Fibroblast of the aortic adventitia (primary cell): ENCODE measurements at regions not wholly inside any gene's neighbourhood (a gene's known extent, or its start where the extent isn't known, plus 50 kb on each side); places are given as distances from the start of the nearest gene placed in this dataset.
A peak's percentile ranks its signal among the peaks of the same experiment; 100 is the strongest.

Experiments
- DNase-seq: peaks from one replicate; pipeline ENCODE4 v3.0.0-alpha.2; 2010; ENCODE audit warnings: low read depth
- H3K4me3 ChIP-seq: 2 replicates; pipeline ENCODE4 v1.5.1; 2011; ENCODE audit warnings: low read depth, mild to moderate bottlenecking, control low read depth, low read length, moderate library complexity
- CTCF ChIP-seq: IDR thresholded peaks from 2 replicates; pipeline ENCODE4 v1.5.1; 2011; ENCODE audit warnings: mild to moderate bottlenecking, low read length, control low read depth, inconsistent platforms; ENCODE audit not compliant: insufficient read depth

- TF ChIP-seq CTCF = no peak
- DNase-seq = no peak
- H3K4me3 ChIP-seq = no peak overlapping the region
Observed at GRCh38 chr1:10900251-10900651, 103.8 kb upstream of the CASZ1 start.

- peak; percentile 12 for DNase-seq
- no peak overlapping the region for H3K4me3 ChIP-seq
- TF ChIP-seq CTCF = no peak
Observed at GRCh38 chr1:10900691-10901090, 104.2 kb upstream of the CASZ1 start.

- TF ChIP-seq CTCF = no peak
- peak; percentile 12 for DNase-seq
- H3K4me3 ChIP-seq = no peak overlapping the region
Observed at GRCh38 chr1:10901091-10901890, 104.8 kb upstream of the CASZ1 start.

- TF ChIP-seq CTCF = no peak
- H3K4me3 ChIP-seq = no peak overlapping the region
- DNase-seq = no peak
Observed at GRCh38 chr1:10901891-10902805, 105.7 kb upstream of the CASZ1 start.

- H3K4me3 ChIP-seq = no peak overlapping the region
- no peak for DNase-seq
- no peak for TF ChIP-seq CTCF
Observed at GRCh38 chr1:10903421-10903820, 107.0 kb upstream of the CASZ1 start.

- H3K4me3 ChIP-seq = no peak overlapping the region
- TF ChIP-seq CTCF = no peak
- no peak for DNase-seq
Observed at GRCh38 chr1:10903821-10904220, 107.4 kb upstream of the CASZ1 start.
